Stimulated activated CD4-positive, alpha-beta T cell treated with anti-CD3 and anti-CD28 coated beads, Interleukin-4, amount 100 ng/mL, for 1 hour (primary cell): ENCODE measurements at regions not wholly inside any gene's neighbourhood (a gene's known extent, or its start where the extent isn't known, plus 50 kb on each side); places are given as distances from the start of the nearest gene placed in this dataset.

ENCODE experiments used
- DNase-seq: peaks from one replicate; pipeline ENCODE4 v3.0.0-alpha.2; 2020

- DNase-seq: no peak
Measured at GRCh38 chr17:65403626-65404025, 157.8 kb downstream of the AXIN2 start.

- DNase-seq: no peak
Measured at GRCh38 chr17:65402513-65403496, 158.6 kb downstream of the AXIN2 start.

GRCh38 chr17:65401561-65401960, 159.9 kb downstream of the AXIN2 start:
- DNase-seq: no peak

- DNase-seq: no peak
Measured at GRCh38 chr17:65400701-65401100, 160.7 kb downstream of the AXIN2 start.

GRCh38 chr17:65398040-65398787, 163.2 kb downstream of the AXIN2 start:
- no peak for DNase-seq

- DNase-seq: no peak
Measured at GRCh38 chr17:65395924-65396323, 165.5 kb downstream of the AXIN2 start.

- DNase-seq: no peak
Measured at GRCh38 chr17:65394811-65395472, 166.5 kb downstream of the AXIN2 start.

GRCh38 chr17:65393514-65393913, 167.9 kb downstream of the AXIN2 start:
- no peak for DNase-seq

- DNase-seq: no peak
Measured at GRCh38 chr17:65389949-65390348, 171.5 kb downstream of the AXIN2 start.

- DNase-seq: no peak
Measured at GRCh38 chr17:65389426-65389825, 172.0 kb downstream of the AXIN2 start.

GRCh38 chr17:65388911-65389310, 172.5 kb downstream of the AXIN2 start:
- no peak for DNase-seq

- no peak for DNase-seq
Measured at GRCh38 chr17:65387322-65387721, 174.1 kb downstream of the AXIN2 start.

GRCh38 chr17:65385726-65386125, 175.7 kb downstream of the AXIN2 start:
- no peak for DNase-seq

- DNase-seq: no peak
Measured at GRCh38 chr17:65385071-65385470, 176.4 kb downstream of the AXIN2 start.

- no peak for DNase-seq
Measured at GRCh38 chr17:65381152-65381551, 180.3 kb downstream of the AXIN2 start.

GRCh38 chr17:65374966-65375365, 186.5 kb downstream of the AXIN2 start:
- no peak for DNase-seq

- no peak for DNase-seq
Measured at GRCh38 chr17:65371702-65372101, 189.7 kb downstream of the AXIN2 start.

GRCh38 chr17:65370669-65371131, 190.7 kb downstream of the AXIN2 start:
- DNase-seq: no peak

- no peak for DNase-seq
Measured at GRCh38 chr17:65368341-65368740, 193.1 kb downstream of the AXIN2 start.

- peak; percentile 71 for DNase-seq
Measured at GRCh38 chr17:65366102-65366844, 195.2 kb downstream of the AXIN2 start.

- no peak for DNase-seq
Measured at GRCh38 chr17:65365169-65365568, 196.3 kb downstream of the AXIN2 start.

- no peak for DNase-seq
Measured at GRCh38 chr17:65364438-65364837, 197.0 kb downstream of the AXIN2 start.

GRCh38 chr17:65362826-65363225, 198.6 kb downstream of the AXIN2 start:
- DNase-seq: no peak
